ENCODE measurements at regions not wholly inside any gene's neighbourhood (a gene's known extent, or its start where the extent isn't known, plus 50 kb on each side); places are given as distances from the start of the nearest gene placed in this dataset.

DNA sequence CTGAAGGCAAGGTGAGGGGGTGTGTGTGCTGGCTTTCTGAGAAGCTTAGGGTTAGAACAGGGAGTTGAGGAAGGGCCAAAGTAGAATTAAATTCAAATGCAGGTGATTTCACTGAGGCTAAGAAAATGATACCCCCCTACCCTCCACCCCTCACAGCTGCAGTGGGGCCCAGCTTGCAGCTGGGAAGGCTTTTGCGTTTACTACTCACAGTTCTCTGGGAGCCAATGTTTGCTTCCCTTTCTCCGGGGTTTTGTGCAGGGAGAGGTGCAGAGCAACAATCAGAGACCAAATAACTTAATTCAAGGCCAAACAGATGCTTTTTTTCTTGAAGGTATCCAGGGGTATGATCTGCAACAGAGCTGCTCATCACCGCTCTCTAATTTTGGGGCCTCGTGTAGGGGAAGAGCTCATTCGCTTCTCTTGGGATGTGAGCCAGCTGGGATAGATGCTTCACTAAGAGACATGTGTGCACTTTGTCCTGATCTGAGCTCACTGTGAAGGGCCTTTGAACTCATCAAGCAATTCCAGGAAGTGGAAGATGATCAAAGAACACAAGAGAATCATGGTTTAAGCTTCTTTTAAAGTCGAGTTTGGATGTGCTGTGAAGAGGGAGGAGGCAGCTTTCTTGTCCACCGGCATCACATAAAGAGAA lies 122.7 kb upstream of the C1GALT1C1 start:
- TF ChIP-seq POLR2A (IDR thresholded peaks at IDR 0.05), result no peak
- TF ChIP-seq, protein P1, sequence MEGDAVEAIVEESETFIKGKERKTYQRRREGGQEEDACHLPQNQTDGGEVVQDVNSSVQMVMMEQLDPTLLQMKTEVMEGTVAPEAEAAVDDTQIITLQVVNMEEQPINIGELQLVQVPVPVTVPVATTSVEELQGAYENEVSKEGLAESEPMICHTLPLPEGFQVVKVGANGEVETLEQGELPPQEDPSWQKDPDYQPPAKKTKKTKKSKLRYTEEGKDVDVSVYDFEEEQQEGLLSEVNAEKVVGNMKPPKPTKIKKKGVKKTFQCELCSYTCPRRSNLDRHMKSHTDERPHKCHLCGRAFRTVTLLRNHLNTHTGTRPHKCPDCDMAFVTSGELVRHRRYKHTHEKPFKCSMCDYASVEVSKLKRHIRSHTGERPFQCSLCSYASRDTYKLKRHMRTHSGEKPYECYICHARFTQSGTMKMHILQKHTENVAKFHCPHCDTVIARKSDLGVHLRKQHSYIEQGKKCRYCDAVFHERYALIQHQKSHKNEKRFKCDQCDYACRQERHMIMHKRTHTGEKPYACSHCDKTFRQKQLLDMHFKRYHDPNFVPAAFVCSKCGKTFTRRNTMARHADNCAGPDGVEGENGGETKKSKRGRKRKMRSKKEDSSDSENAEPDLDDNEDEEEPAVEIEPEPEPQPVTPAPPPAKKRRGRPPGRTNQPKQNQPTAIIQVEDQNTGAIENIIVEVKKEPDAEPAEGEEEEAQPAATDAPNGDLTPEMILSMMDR (IDR thresholded peaks at IDR 0.05 in 4 of 5, conservative IDR thresholded peaks at IDR 0.05 in 1 of 5), result no peak

Data from gastrocnemius medialis (tissue), 4 donors.